Superior temporal gyrus (tissue), 1 donor: ENCODE measurements at regions not wholly inside any gene's neighbourhood (a gene's known extent, or its start where the extent isn't known, plus 50 kb on each side); places are given as distances from the start of the nearest gene placed in this dataset.
"Not testable (repeated sequence)": the region's sequence is repeated elsewhere in the genome, so short reads cannot be mapped to it uniquely, and the experiment has no call there.

Experiments used
- DNase-seq: peaks from one replicate; pipeline ENCODE4 v3.0.0-alpha.2; 2016; ENCODE audit errors: extremely low spot score

- DNase-seq = no peak
Observed at GRCh38 chrX:7638078-7638710, 204.8 kb upstream of the VCX start.

DNA sequence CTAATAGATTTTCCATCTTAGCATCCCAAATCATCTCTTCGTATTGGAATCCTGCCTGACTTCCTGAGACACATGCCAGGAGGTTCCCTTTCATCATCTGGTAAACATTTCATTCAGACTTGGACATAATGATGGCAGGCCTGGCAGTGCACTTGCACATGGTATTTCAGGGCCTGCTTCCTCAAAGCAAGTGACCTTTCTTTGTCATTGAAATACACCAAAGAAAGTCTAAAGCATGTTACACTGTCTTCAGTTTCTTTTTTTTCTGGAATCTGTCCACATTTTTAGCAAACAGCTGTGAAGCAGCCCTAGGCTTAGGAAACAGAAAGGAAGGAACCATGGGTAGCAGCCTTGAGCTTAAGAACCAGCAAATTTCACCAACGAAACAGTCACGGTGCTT, 205.9 kb upstream of the VCX start:
- peak; percentile 11 for DNase-seq

- DNase-seq = peak; percentile 12
Observed at GRCh38 chrX:7635604-7636003, 207.4 kb upstream of the VCX start.

DNA sequence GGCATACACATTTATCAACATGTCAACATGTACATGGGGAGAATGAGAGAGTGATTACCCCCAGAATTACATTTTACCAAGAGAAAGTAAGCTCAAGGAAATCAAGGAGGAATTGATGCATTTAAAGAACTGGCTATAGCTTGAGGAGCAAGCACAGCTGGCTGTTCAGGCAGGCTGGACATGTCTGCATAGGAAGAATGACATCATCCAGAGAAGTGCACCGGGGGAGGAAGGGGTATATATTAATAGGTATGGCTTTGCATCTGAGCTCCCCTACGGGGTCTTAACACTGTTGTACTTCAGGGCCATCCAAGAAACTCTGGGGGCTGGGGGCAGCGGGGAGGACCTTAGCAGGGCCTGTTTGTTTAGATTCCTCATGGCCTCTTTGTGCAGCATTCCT, 222.4 kb upstream of the VCX start:
- no peak for DNase-seq

DNA sequence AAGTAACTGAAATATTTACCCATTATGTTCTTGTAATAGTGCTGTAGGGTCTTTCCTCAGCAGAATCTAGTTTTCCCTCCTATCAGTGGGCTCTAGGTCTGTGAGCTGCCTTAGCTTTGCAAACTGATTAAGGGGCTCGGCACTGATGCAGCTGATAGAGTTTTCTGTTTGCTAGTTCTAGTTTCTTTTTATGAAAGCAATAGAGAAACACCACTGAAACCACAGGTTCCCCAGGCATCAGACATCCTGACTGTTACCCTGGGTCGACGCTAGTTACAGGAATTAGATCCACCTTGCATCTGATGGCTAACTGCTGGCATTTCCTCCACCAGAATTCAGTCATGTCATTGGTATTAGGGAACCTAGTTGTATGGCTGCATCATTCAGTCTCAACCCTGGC, 225.0 kb upstream of the VCX start:
- no peak for DNase-seq

DNA sequence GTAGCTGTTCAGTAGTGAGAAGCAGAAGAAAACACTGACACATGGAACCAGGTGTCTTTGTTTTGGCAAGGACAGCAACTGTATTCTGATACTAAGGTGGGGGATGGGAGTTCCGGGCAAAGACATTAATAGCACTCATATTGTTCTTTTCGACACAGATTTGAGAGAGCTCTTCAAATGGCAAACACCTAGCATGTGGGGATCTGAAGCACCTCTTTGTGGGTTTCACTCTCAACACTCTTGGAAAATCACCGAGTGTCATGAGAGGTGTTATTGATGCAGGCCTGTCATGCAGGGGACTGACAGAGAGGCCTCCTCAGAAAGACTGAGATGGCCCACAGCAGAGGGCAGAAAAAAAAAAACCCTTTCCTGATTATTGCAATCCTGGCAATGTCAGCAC, 228.4 kb upstream of the VCX start:
- DNase-seq = no peak

GRCh38 chrX:7608625-7609024, 234.3 kb upstream of the VCX start:
- not testable (repeated sequence) for DNase-seq

DNA sequence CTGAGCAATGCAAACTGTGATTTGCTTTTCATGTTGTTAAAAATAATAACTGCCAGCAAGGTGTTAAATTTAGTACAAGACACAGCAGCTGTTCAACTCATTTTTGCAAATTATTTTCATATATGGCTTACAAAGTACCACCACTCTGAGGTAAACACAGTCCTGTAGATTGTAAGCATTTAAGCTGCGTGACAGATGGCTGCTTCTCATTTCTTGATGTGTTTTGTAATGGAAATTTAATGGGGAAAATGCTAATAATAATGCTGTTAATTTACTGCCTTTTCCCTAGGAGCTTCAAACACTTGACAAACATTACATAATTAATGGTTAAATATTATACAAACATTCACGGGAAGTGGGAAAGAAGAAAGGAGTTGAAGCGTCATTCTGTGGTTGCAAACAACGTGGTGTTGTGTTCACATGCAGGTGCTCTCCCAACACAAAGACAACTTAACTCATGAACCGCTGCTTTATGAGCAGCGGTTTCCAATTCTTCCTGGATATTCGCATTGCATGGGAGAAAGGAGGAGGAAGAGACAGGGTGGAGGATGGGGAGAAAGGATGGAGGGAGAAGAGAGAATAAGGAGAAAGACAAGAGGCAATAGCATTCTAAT, 236.8 kb upstream of the VCX start:
- DNase-seq = no peak

- DNase-seq = no peak
Observed at GRCh38 chrX:7603387-7603786, 239.6 kb upstream of the VCX start.

DNA sequence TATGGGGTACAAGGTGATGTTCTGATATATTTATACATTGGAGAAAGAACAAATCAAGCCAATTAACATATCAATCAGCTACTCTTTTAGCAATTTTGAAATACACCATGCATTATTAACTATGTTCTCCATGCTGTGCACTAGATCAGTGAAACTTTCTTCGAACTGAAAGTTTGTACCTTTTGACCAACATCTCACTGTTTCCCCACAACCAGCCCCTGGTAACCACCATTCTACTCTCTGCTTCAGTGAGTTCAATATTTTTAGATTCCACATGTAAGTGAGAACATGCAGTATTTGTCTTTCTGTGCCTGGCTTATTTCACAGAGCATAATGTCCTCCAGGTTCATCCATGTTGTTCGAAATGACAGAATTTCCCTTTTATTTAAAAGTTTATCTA, 246.1 kb upstream of the VCX start:
- DNase-seq = no peak

- not testable (repeated sequence) for DNase-seq
Observed at GRCh38 chrX:7593370-7593769, 249.6 kb upstream of the VCX start.

DNA sequence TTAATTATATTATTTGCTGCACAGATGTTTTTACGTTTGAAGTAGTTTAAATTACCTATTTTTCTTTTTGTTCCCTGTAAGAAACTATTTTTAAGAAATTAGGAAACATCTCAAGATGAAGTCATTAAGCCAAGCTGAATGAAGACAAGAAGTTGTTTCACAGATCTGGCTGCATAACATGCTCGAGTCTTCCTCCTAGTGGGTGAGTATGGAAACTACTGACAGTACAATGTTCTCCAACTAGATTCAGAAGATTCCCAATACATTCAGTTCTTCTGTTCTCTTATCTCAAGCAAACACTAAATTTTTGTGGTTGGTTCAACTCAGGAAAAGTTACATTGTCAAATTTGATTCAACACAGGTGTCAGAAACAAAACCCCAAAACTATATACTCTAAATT, 256.8 kb upstream of the VCX start:
- peak; percentile 56 for DNase-seq

- no peak for DNase-seq
Observed at GRCh38 chrX:7582191-7582590, 260.8 kb upstream of the VCX start.

- DNase-seq = no peak
Observed at GRCh38 chrX:7580127-7580526, 262.8 kb upstream of the VCX start.

DNA sequence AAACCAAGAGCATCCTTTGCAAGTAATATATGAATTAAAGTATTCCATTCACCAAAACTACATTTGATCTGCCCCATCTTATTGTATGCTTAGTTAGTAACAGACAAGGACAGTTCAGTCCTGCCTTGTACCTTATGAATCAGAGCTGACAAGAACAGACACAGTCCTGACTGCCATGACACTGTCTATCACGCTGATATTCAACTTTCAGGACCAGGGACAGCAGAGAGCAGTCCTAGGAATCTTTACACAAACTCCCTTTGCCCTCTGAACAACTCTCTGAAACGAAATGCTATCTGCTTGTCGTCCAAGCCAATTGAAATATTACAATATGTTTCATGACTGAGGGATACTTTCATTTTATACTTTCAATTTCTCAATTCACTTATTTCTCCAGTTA, 268.6 kb upstream of the VCX start:
- no peak for DNase-seq

DNA sequence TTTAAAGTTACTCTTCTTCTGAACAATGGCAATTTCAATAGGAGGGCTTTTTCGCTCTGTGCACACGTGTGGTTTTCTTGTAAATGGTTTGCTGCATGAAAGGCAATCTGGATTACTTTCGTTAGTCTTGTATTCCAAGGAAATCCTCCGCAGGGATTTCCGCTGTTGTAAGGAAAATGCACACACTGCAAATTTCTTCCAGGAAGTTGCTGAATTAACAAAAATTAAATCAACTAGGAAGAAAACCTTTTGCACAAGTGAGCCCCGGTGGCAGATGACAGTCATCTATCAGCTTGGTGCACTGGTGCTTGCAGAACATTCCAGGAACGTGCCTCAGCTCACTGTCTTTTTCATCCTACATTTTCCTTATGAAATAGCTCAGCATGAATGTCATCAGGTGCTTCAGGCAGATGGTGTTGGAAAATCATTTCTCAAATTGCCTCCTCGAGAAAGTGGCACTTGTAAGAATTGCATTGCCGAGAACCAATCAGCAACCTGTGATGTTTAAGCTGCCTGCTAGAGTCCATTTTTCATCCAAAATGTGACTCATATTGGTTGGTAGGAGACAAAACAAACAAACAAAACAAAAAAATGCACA, 272.4 kb upstream of the VCX start:
- DNase-seq = no peak

GRCh38 chrX:7568597-7568996, 274.4 kb upstream of the VCX start:
- DNase-seq = no peak

GRCh38 chrX:7568130-7568529, 274.8 kb upstream of the VCX start:
- no peak for DNase-seq

GRCh38 chrX:7552760-7553159, 290.2 kb upstream of the VCX start:
- no peak for DNase-seq

- no peak for DNase-seq
Observed at GRCh38 chrX:7546551-7547080, 296.4 kb upstream of the VCX start.

- DNase-seq = no peak
Observed at GRCh38 chrX:7545564-7545963, 297.4 kb upstream of the VCX start.

- DNase-seq = no peak
Observed at GRCh38 chrX:7542587-7543380, 300.2 kb upstream of the VCX start.

GRCh38 chrX:7522860-7523259, 320.1 kb upstream of the VCX start:
- DNase-seq = no peak
